Small intestine (tissue), 7 donors: ENCODE measurements at regions not wholly inside any gene's neighbourhood (a gene's known extent, or its start where the extent isn't known, plus 50 kb on each side); places are given as distances from the start of the nearest gene placed in this dataset.
A peak's percentile ranks its signal among the peaks of the same experiment; 100 is the strongest.
"Not testable (repeated sequence)": the region's sequence is repeated elsewhere in the genome, so short reads cannot be mapped to it uniquely, and the experiment has no call there.

Experiments used
- DNase-seq, 2 donors: peaks; one replicate each; pipeline versions ENCODE4 v3.0.0 to v3.0.0-alpha.2; 2013
- FAIRE-seq: peaks from 2 replicates; lab custom pipeline; 2012; peaks lifted over from hg19 to GRCh38; lab: Jason Lieb, UNC
- H3K27ac ChIP-seq, 3 donors: one replicate each; pipeline ENCODE4 v1.5.1; 2013; ENCODE audit warnings: low read length in 2 of 3, mild to moderate bottlenecking in 2 of 3, control low read depth in 1 of 3, inconsistent platforms in 1 of 3, low read depth in 1 of 3, moderate library complexity in 1 of 3
- H3K27me3 ChIP-seq, 3 donors: one replicate each; pipeline ENCODE4 v1.6.1; 2013; ENCODE audit warnings: low read length in 3 of 3, inconsistent platforms in 1 of 3; ENCODE audit not compliant: control insufficient read depth in 3 of 3, insufficient read depth in 3 of 3
- H3K36me3 ChIP-seq, 3 donors: one replicate each; pipeline ENCODE4 v1.6.1; 2013; ENCODE audit warnings: low read length in 3 of 3, inconsistent platforms in 1 of 3, low read depth in 1 of 3, mild to moderate bottlenecking in 1 of 3, moderate library complexity in 1 of 3; ENCODE audit not compliant: control insufficient read depth in 3 of 3, insufficient read depth in 2 of 3
- H3K4me1 ChIP-seq, 3 donors: one replicate each; pipeline ENCODE4 v1.6.1; 2013; ENCODE audit warnings: low read length in 2 of 3, inconsistent platforms in 1 of 3, low read depth in 1 of 3, mild to moderate bottlenecking in 1 of 3, moderate library complexity in 1 of 3; ENCODE audit not compliant: control insufficient read depth in 3 of 3, insufficient read depth in 2 of 3
- H3K4me3 ChIP-seq, 3 donors: one replicate each; pipeline ENCODE4 v1.5.1; 2013; ENCODE audit warnings: low read length in 3 of 3, control low read depth in 1 of 3, inconsistent platforms in 1 of 3, low read depth in 1 of 3, mild to moderate bottlenecking in 1 of 3, moderate library complexity in 1 of 3
- H3K9me3 ChIP-seq, 2 donors: one replicate each; pipeline ENCODE4 v1.6.1; 2013; ENCODE audit warnings: low read depth in 1 of 2, low read length in 1 of 2; ENCODE audit not compliant: control insufficient read depth in 2 of 2, insufficient read depth in 1 of 2
- WGBS, 3 donors: extraction: QIAGEN DNeasy Blood & Tissue Kit; methylation state at CpG; one replicate each; pipeline ENCODE4 v1.1.7; 2013; 5-methylcytosine and 5-hydroxymethylcytosine counted together
- donor health status: healthy with polysubstance abuse.
- donor health status: control.
- donor health status: control.
- donor health status: Bipolar disorder and iron deficiency.
- donor health status: healthy.

- no peak overlapping the region for H3K27ac ChIP-seq
- no peak for DNase-seq
Measured at GRCh38 chrX:13158911-13159310, 114.5 kb upstream of the FAM9C start.

GRCh38 chrX:13155550-13155949 is 111.1 kb upstream of the FAM9C start:
- not testable (repeated sequence) for H3K4me1 ChIP-seq, H3K36me3 ChIP-seq, FAIRE-seq, H3K27ac ChIP-seq, H3K4me3 ChIP-seq, H3K27me3 ChIP-seq
- peak in 1 of 2 donors; percentile 68 for DNase-seq
- 58 to 82% (median 78%) methylated on average over 1 of the region's 1 CpG for WGBS, 3 donors
- peaks cover 0 to 23% of the 10 kb centered on the region in 2 donors for H3K9me3 ChIP-seq

More at GRCh38 chrX:13158911-13159310, 114.5 kb upstream of the FAM9C start:
- Histone ChIP-seq H3K4me3 (no peak overlapping the region), H3K27me3 (no peaks in the 10 kb centered on the region), H3K4me1 (peaks cover 0 to 15% (median 2%) of the 10 kb centered on the region in 3 donors), H3K9me3 (peaks cover 0 to 6% of the 10 kb centered on the region in 2 donors), H3K36me3 (no peaks in the 10 kb centered on the region)
- no peak for FAIRE-seq

GRCh38 chrX:13153796-13154195 is 109.4 kb upstream of the FAM9C start:
- peaks cover 0 to 6% (median 0%) of the 10 kb centered on the region in 3 donors for H3K4me1 ChIP-seq
- FAIRE-seq (no peak), DNase-seq (no peak)
- no peak overlapping the region for H3K27ac ChIP-seq
- WGBS, 3 donors = 76 to 79% (median 76%) methylated on average over 3 of the region's 3 CpGs
- H3K9me3 ChIP-seq = peaks cover 0 to 23% of the 10 kb centered on the region in 2 donors
- no peaks in the 10 kb centered on the region for H3K36me3 ChIP-seq
- no peak overlapping the region for H3K4me3 ChIP-seq
- no peaks in the 10 kb centered on the region for H3K27me3 ChIP-seq

- peak overlapping the region in 1 of 3 donors; percentile 80 for H3K27ac ChIP-seq
- H3K4me3 ChIP-seq = no peak overlapping the region
- WGBS, 3 donors = 83 to 93% (median 92%) methylated on average over 7 of the region's 7 CpGs
- no peaks in the 10 kb centered on the region for H3K27me3 ChIP-seq
- FAIRE-seq (no peak), DNase-seq (no peak)
- H3K9me3 ChIP-seq = peaks cover 0 to 23% of the 10 kb centered on the region in 2 donors
- H3K36me3 ChIP-seq = no peaks in the 10 kb centered on the region
- H3K4me1 ChIP-seq = peaks cover 0 to 6% (median 0%) of the 10 kb centered on the region in 3 donors
Measured at GRCh38 chrX:13152518-13153185, 108.2 kb upstream of the FAM9C start.

- no peaks in the 10 kb centered on the region for H3K36me3 ChIP-seq
- peaks cover 0 to 27% of the 10 kb centered on the region in 2 donors for H3K9me3 ChIP-seq
- WGBS, 3 donors = 44 to 76% (median 73%) methylated on average over 8 of the region's 8 CpGs
- no peak for DNase-seq
- peaks cover 0 to 6% (median 0%) of the 10 kb centered on the region in 3 donors for H3K4me1 ChIP-seq
- no peak for FAIRE-seq
- H3K27me3 ChIP-seq = no peaks in the 10 kb centered on the region
- H3K27ac ChIP-seq = peak overlapping the region in 2 of 3 donors; percentile 10 to 80
- no peak overlapping the region for H3K4me3 ChIP-seq
Measured at GRCh38 chrX:13151828-13152517, 107.6 kb upstream of the FAM9C start.

GRCh38 chrX:13149702-13150350 is 105.4 kb upstream of the FAM9C start:
- 63 to 84% (median 63%) methylated on average over 5 of the region's 5 CpGs for WGBS, 3 donors
- Histone ChIP-seq H3K4me3 (no peak overlapping the region), H3K9me3 (peaks cover 0 to 32% of the 10 kb centered on the region in 2 donors), H3K36me3 (no peaks in the 10 kb centered on the region), H3K27me3 (no peaks in the 10 kb centered on the region), H3K27ac (peak overlapping the region in 1 of 3 donors; percentile 60), H3K4me1 (peaks cover 0 to 6% (median 0%) of the 10 kb centered on the region in 3 donors)
- DNase-seq (peak in 1 of 2 donors; percentile 56), FAIRE-seq (no peak)

GRCh38 chrX:13147733-13148132 is 103.3 kb upstream of the FAM9C start:
- H3K27me3 ChIP-seq = no peaks in the 10 kb centered on the region
- no peak for FAIRE-seq
- no peaks in the 10 kb centered on the region for H3K36me3 ChIP-seq
- DNase-seq = no peak
- H3K27ac ChIP-seq = no peak overlapping the region
- no peak overlapping the region for H3K4me3 ChIP-seq
- H3K4me1 ChIP-seq = peaks cover 0 to 14% (median 0%) of the 10 kb centered on the region in 3 donors
- peaks cover 0 to 21% of the 10 kb centered on the region in 2 donors for H3K9me3 ChIP-seq

- DNase-seq (no peak), FAIRE-seq (no peak)
- Histone ChIP-seq H3K27ac (no peak overlapping the region), H3K36me3 (no peaks in the 10 kb centered on the region), H3K4me3 (no peak overlapping the region), H3K27me3 (no peaks in the 10 kb centered on the region), H3K9me3 (peaks cover 0 to 16% of the 10 kb centered on the region in 2 donors), H3K4me1 (peaks cover 0 to 14% (median 0%) of the 10 kb centered on the region in 3 donors)
- WGBS, 3 donors = 67 to 88% (median 72%) methylated on average over 3 of the region's 3 CpGs
Measured at GRCh38 chrX:13147147-13147546, 102.7 kb upstream of the FAM9C start.
